ENCODE measurements at regions not wholly inside any gene's neighbourhood (a gene's known extent, or its start where the extent isn't known, plus 50 kb on each side); places are given as distances from the start of the nearest gene placed in this dataset.
"Not testable (repeated sequence)": the region's sequence is repeated elsewhere in the genome, so short reads cannot be mapped to it uniquely, and the experiment has no call there.

GRCh38 chr12:72209086-72209485 lies 63.1 kb upstream of the TRHDE start:
- TF ChIP-seq CTCF (IDR thresholded peaks at IDR 0.05; ENCODE audit: borderline replicate concordance, extremely low read depth, insufficient read depth), result no peak
- no peaks in the 10 kb centered on the region for H3K27me3 ChIP-seq (ENCODE audit: control insufficient read depth, insufficient read depth, low read length)
- DNase-seq (no peak), FAIRE-seq (no peak)
- intact Hi-C loops (cut with DNase I), result no loop called here
- no peak overlapping the region for H3K9ac ChIP-seq (ENCODE audit: low read length in 3 of 3)
- no peaks in the 10 kb centered on the region for H3K4me1 ChIP-seq (ENCODE audit: control insufficient read depth in 2 of 3, insufficient read depth in 2 of 3, low read depth in 1 of 3, low read length in 3 of 3)
- H3K9me3 ChIP-seq (ENCODE audit: control insufficient read depth in 2 of 3, insufficient read depth in 1 of 3, low read length in 3 of 3), result no peaks in the 10 kb centered on the region
- H3K36me3 ChIP-seq (ENCODE audit: control insufficient read depth in 2 of 3, insufficient read depth in 3 of 3, low read length in 3 of 3), result no peaks in the 10 kb centered on the region
- no peak overlapping the region for H3K27ac ChIP-seq (ENCODE audit: low read depth in 2 of 2, low read length in 2 of 2)
- no peak overlapping the region for H3K4me3 ChIP-seq (ENCODE audit: low read length in 3 of 3)

GRCh38 chr12:72214163-72214562 lies 58.0 kb upstream of the TRHDE start:
- H3K4me3 ChIP-seq (ENCODE audit: low read length in 3 of 3), result no peak overlapping the region
- DNase-seq (no peak), FAIRE-seq (no peak)
- H3K36me3 ChIP-seq (ENCODE audit: control insufficient read depth in 2 of 3, insufficient read depth in 3 of 3, low read length in 3 of 3), result no peaks in the 10 kb centered on the region
- H3K4me1 ChIP-seq (ENCODE audit: control insufficient read depth in 2 of 3, insufficient read depth in 2 of 3, low read depth in 1 of 3, low read length in 3 of 3), result no peaks in the 10 kb centered on the region
- H3K27me3 ChIP-seq (ENCODE audit: control insufficient read depth, insufficient read depth, low read length), result no peaks in the 10 kb centered on the region
- intact Hi-C loops (cut with DNase I), result no loop called here
- H3K27ac ChIP-seq (ENCODE audit: low read depth in 2 of 2, low read length in 2 of 2), result no peak overlapping the region
- no peak overlapping the region for H3K9ac ChIP-seq (ENCODE audit: low read length in 3 of 3)
- H3K9me3 ChIP-seq (ENCODE audit: control insufficient read depth in 2 of 3, insufficient read depth in 1 of 3, low read length in 3 of 3), result no peaks in the 10 kb centered on the region
- no peak for TF ChIP-seq CTCF (IDR thresholded peaks at IDR 0.05; ENCODE audit: borderline replicate concordance, extremely low read depth, insufficient read depth)

DNA sequence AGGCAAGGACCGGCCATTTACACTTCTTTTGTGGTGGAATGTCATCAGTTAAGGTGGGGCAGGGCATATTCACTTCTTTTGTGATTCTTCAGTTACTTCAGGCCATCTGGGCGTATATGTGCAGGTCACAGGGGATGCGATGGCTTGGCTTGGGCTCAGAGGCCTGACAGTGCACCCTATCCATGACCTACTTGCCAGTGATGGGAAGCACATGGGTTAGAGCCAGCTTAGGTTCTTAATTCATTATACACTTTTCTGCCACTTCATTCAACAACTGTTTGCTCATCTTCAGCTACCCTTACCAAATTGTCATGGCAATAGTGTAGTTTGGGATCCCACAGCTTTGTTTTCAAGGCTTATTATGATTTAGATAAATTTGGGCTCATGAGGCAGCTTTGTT lies 56.9 kb upstream of the TRHDE start:
- H3K9ac ChIP-seq (ENCODE audit: low read length in 3 of 3); intact Hi-C loops (cut with DNase I); DNase-seq; H3K27me3 ChIP-seq (ENCODE audit: control insufficient read depth, insufficient read depth, low read length); H3K27ac ChIP-seq (ENCODE audit: low read depth in 2 of 2, low read length in 2 of 2); H3K36me3 ChIP-seq (ENCODE audit: control insufficient read depth in 2 of 3, insufficient read depth in 3 of 3, low read length in 3 of 3); H3K4me3 ChIP-seq (ENCODE audit: low read length in 3 of 3); H3K9me3 ChIP-seq (ENCODE audit: control insufficient read depth in 2 of 3, insufficient read depth in 1 of 3, low read length in 3 of 3); FAIRE-seq; H3K4me1 ChIP-seq (ENCODE audit: control insufficient read depth in 2 of 3, insufficient read depth in 2 of 3, low read depth in 1 of 3, low read length in 3 of 3): not testable (repeated sequence)

- Histone ChIP-seq H3K27ac (ENCODE audit: low read depth in 2 of 2, low read length in 2 of 2) (no peak overlapping the region), H3K9me3 (ENCODE audit: control insufficient read depth in 2 of 3, insufficient read depth in 1 of 3, low read length in 3 of 3) (no peaks in the 10 kb centered on the region), H3K4me1 (ENCODE audit: control insufficient read depth in 2 of 3, insufficient read depth in 2 of 3, low read depth in 1 of 3, low read length in 3 of 3) (no peaks in the 10 kb centered on the region), H3K36me3 (ENCODE audit: control insufficient read depth in 2 of 3, insufficient read depth in 3 of 3, low read length in 3 of 3) (no peaks in the 10 kb centered on the region), H3K9ac (ENCODE audit: low read length in 3 of 3) (no peak overlapping the region), H3K4me3 (ENCODE audit: low read length in 3 of 3) (no peak overlapping the region), H3K27me3 (ENCODE audit: control insufficient read depth, insufficient read depth, low read length) (no peaks in the 10 kb centered on the region)
- no peak for DNase-seq
- intact Hi-C loops (cut with DNase I), result no loop called here
- no peak for TF ChIP-seq CTCF (IDR thresholded peaks at IDR 0.05; ENCODE audit: borderline replicate concordance, extremely low read depth, insufficient read depth)
- no peak for FAIRE-seq
Observed at GRCh38 chr12:72219937-72220336, 52.2 kb upstream of the TRHDE start.
